Loucy (cell line): ENCODE measurements at regions not wholly inside any gene's neighbourhood (a gene's known extent, or its start where the extent isn't known, plus 50 kb on each side); places are given as distances from the start of the nearest gene placed in this dataset.

Experiments
- H2AFZ ChIP-seq: fragments of 200-600 bp; sonication (generic); 2 replicates; pipeline ENCODE4 v1.6.0; 2016; ENCODE audit warnings: antibody characterized with exemption, mild to moderate bottlenecking, low read length, moderate library complexity
- H3F3A ChIP-seq: fragments of 200-600 bp; 2 replicates; pipeline ENCODE4 v1.6.0; 2016; ENCODE audit warnings: antibody characterized with exemption, low read depth, mild to moderate bottlenecking
- H3K27me3 ChIP-seq: fragments of 200-600 bp; sonication (generic); 2 replicates; pipeline ENCODE4 v1.6.1; 2014; ENCODE audit warnings: low read length, mild to moderate bottlenecking; ENCODE audit not compliant: insufficient read depth, poor library complexity, severe bottlenecking
- H3K36me3 ChIP-seq: fragments of 200-600 bp; sonication (generic); 2 replicates; pipeline ENCODE4 v1.6.1; 2016; ENCODE audit warnings: low read length; ENCODE audit not compliant: insufficient read depth
- H3K4me1 ChIP-seq: fragments of 200-600 bp; sonication (generic); 2 replicates; pipeline ENCODE4 v1.5.1; 2014; ENCODE audit warnings: low read length, mild to moderate bottlenecking; ENCODE audit not compliant: insufficient read depth, poor library complexity, severe bottlenecking
- H3K4me2 ChIP-seq: fragments of 200-600 bp; sonication (generic); 2 replicates; pipeline ENCODE4 v1.6.0; 2014; ENCODE audit warnings: antibody characterized with exemption, low read length, low read depth, mild to moderate bottlenecking; ENCODE audit not compliant: poor library complexity, severe bottlenecking
- H3K4me3 ChIP-seq: fragments of 200-600 bp; sonication (generic); 2 replicates; pipeline ENCODE4 v1.5.1; 2014; ENCODE audit warnings: low read length, mild to moderate bottlenecking, mixed read lengths; ENCODE audit not compliant: poor library complexity, severe bottlenecking
- H3K79me2 ChIP-seq: fragments of 200-600 bp; sonication (generic); 2 replicates; pipeline ENCODE4 v1.6.1; 2014; ENCODE audit warnings: low read length; ENCODE audit not compliant: insufficient read depth
- H3K9ac ChIP-seq: fragments of 200-600 bp; sonication (generic); 2 replicates; pipeline ENCODE4 v1.6.0; 2014; ENCODE audit warnings: mild to moderate bottlenecking, low read depth, low read length, moderate library complexity; ENCODE audit not compliant: poor library complexity, severe bottlenecking
- H3K9me2 ChIP-seq: fragments of 200-600 bp; sonication (generic); replicated peaks from 2 replicates; pipeline ENCODE4 v1.6.1; 2016; ENCODE audit warnings: low read depth, low read length, mixed read lengths
- H3K9me3 ChIP-seq: fragments of 200-600 bp; sonication (generic); 2 replicates; pipeline ENCODE4 v1.6.1; 2014; ENCODE audit warnings: mild to moderate bottlenecking, antibody characterized with exemption, low read length, low read depth; ENCODE audit not compliant: insufficient read depth
- H4K20me1 ChIP-seq: fragments of 200-600 bp; sonication (generic); 2 replicates; pipeline ENCODE4 v1.6.0; 2014; ENCODE audit warnings: antibody characterized with exemption, low read length, mild to moderate bottlenecking; ENCODE audit not compliant: insufficient read depth, poor library complexity, severe bottlenecking
- EZH2phosphoT487 ChIP-seq: fragments of 200-600 bp; IDR thresholded peaks from 2 replicates; pipeline ENCODE4 v1.6.1; 2018; ENCODE audit warnings: antibody characterized with exemption, mild to moderate bottlenecking, moderate library complexity, borderline replicate concordance
- TF ChIP-seq, protein P1 (sequence below): fragments of 200-600 bp; sonication (generic); conservative IDR thresholded peaks from 2 replicates; pipeline ENCODE4 v1.5.1; 2014; ENCODE audit warnings: mild to moderate bottlenecking, antibody characterized with exemption, low read length

DNA sequence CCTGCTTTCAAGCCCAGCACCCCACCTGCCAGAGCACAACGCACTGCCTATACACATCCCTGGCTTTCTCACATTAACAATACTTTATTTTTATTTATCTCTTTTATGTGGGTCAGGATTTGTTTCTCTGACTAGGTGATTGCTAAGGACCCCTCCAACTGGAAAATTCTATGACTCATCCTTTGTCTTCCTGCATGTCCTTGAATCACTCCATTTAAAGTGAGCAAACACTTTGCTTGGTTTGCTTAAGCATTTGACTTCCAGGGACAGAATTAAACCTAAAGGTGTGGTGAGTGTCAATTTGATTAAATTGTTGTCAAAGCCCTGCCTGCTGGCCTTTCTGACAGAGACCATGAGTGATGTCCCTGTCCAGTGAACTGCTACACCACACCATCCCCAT lies 536.5 kb upstream of the BRINP1 start:
- Histone ChIP-seq H3K4me3 (no peak overlapping the region), H2AFZ (no peak overlapping the region), H3K79me2 (no peaks in the 10 kb centered on the region), H3F3A (no peaks in the 10 kb centered on the region), H3K4me2 (no peak overlapping the region), H3K9me2 (no peaks in the 10 kb centered on the region), H3K27me3 (no peaks in the 10 kb centered on the region), H4K20me1 (no peaks in the 10 kb centered on the region), H3K36me3 (no peaks in the 10 kb centered on the region), H3K9ac (no peak overlapping the region), H3K9me3 (no peaks in the 10 kb centered on the region), H3K4me1 (no peaks in the 10 kb centered on the region)
- TF ChIP-seq EZH2phosphoT487, result no peak
- TF ChIP-seq, protein P1, sequence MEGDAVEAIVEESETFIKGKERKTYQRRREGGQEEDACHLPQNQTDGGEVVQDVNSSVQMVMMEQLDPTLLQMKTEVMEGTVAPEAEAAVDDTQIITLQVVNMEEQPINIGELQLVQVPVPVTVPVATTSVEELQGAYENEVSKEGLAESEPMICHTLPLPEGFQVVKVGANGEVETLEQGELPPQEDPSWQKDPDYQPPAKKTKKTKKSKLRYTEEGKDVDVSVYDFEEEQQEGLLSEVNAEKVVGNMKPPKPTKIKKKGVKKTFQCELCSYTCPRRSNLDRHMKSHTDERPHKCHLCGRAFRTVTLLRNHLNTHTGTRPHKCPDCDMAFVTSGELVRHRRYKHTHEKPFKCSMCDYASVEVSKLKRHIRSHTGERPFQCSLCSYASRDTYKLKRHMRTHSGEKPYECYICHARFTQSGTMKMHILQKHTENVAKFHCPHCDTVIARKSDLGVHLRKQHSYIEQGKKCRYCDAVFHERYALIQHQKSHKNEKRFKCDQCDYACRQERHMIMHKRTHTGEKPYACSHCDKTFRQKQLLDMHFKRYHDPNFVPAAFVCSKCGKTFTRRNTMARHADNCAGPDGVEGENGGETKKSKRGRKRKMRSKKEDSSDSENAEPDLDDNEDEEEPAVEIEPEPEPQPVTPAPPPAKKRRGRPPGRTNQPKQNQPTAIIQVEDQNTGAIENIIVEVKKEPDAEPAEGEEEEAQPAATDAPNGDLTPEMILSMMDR, result no peak

DNA sequence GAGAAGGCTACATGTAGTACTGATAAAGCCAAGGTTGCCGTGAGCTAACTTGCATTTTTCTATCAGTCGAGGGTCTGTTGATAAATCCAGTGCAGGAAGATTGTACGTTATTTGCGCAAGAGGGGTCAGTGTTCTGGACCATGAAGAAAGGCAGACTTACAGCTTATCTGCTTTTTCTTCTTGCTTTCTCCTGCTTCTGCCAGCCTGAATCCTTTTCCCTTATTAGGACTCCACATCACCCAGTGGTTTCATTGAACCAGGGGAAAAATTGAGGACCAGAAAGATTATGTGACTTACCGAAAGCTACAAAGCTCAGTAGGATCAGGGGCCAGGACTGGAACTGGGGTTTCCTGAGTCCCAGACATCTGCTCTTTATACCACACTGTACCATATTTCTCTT lies 534.6 kb upstream of the BRINP1 start:
- Histone ChIP-seq H3K4me2 (no peak overlapping the region), H3K4me1 (no peaks in the 10 kb centered on the region), H3K27me3 (no peaks in the 10 kb centered on the region), H3K4me3 (no peak overlapping the region), H3K9me2 (no peaks in the 10 kb centered on the region), H3K36me3 (no peaks in the 10 kb centered on the region), H3K9ac (no peak overlapping the region), H3K79me2 (no peaks in the 10 kb centered on the region), H3K9me3 (no peaks in the 10 kb centered on the region), H4K20me1 (no peaks in the 10 kb centered on the region), H3F3A (no peaks in the 10 kb centered on the region), H2AFZ (no peak overlapping the region)
- TF ChIP-seq EZH2phosphoT487, result no peak
- TF ChIP-seq, protein P1, result no peak

DNA sequence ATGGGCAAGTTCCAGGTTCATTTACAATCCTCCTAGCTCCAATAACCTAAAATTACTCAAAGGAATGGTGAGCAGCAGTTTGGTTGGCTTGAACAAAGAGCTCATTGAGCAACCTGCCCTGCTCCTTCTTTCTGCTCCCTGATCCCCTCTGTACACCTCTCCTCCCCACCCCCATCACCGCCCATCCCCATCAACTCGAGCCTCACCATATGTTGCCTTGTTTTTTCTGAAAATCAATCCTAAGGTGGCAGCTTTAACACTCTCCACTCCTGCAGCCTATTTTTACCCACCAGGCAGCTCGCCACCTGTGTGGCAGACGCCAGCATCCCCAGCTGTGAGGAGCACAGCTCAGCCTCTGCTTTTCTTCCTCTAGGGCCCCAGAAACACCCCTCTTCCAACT lies 533.4 kb upstream of the BRINP1 start:
- no peaks in the 10 kb centered on the region for H3K27me3 ChIP-seq
- TF ChIP-seq, protein P1, result no peak
- TF ChIP-seq EZH2phosphoT487, result no peak
- H3K79me2 ChIP-seq, result no peaks in the 10 kb centered on the region

More for the DNA sequence above, 533.4 kb upstream of the BRINP1 start:
- Histone ChIP-seq H3K9me2 (0 out of 2 replicates have a peak, but pooled peaks cover 4% of the 10 kb centered on the region), H3K9ac (no peak overlapping the region), H3K4me2 (no peak overlapping the region), H3K9me3 (no peaks in the 10 kb centered on the region), H4K20me1 (no peaks in the 10 kb centered on the region), H2AFZ (no peak overlapping the region), H3K4me3 (no peak overlapping the region), H3K4me1 (no peaks in the 10 kb centered on the region), H3F3A (no peaks in the 10 kb centered on the region), H3K36me3 (no peaks in the 10 kb centered on the region)
